H1 (cell line): ENCODE measurements at regions not wholly inside any gene's neighbourhood (a gene's known extent, or its start where the extent isn't known, plus 50 kb on each side); places are given as distances from the start of the nearest gene placed in this dataset.
A peak's percentile ranks its signal among the peaks of the same experiment; 100 is the strongest.

Experiments
- CTCF ChIA-PET: fragments of 300-600 bp; sonication (Branson Sonifier 250); formaldehyde crosslinking; loops from one replicate; lab custom pipeline; 2021; ENCODE audit not compliant: partially characterized antibody; lab: Charles Lee
- POLR2A ChIA-PET: fragments of 300-600 bp; sonication (Branson Sonifier 250); formaldehyde crosslinking; loops from one replicate; lab custom pipeline; 2021; ENCODE audit warnings: inconsistent platforms; ENCODE audit not compliant: partially characterized antibody; lab: Charles Lee
- DNase-seq, 2 experiments: peaks; one replicate each; pipeline versions ENCODE4 v3.0.0 to v3.0.0-alpha.2; 2010 to 2022; ENCODE audit warnings: low spot score in 2 of 2, low read depth in 1 of 2, mixed read lengths in 1 of 2
- FAIRE-seq: peaks from 2 replicates; lab custom pipeline; 2011; peaks lifted over from hg19 to GRCh38; lab: Jason Lieb, UNC
- H2AFZ ChIP-seq: 2 replicates; pipeline ENCODE4 v1.8.1; 2012; ENCODE audit warnings: low read length, inconsistent platforms
- H2AK5ac ChIP-seq: 2 replicates; pipeline ENCODE4 v1.6.1; 2013; ENCODE audit warnings: low read depth, low read length
- H2BK120ac ChIP-seq: replicated peaks from 2 replicates; pipeline ENCODE3; 2013; ENCODE audit warnings: low read depth, low read length, inconsistent platforms
- H2BK12ac ChIP-seq: 2 replicates; pipeline ENCODE4 v1.6.1; 2013; ENCODE audit warnings: low read depth, low read length
- H2BK15ac ChIP-seq: 2 replicates; pipeline ENCODE4 v1.6.1; 2013; ENCODE audit warnings: low read length
- H2BK20ac ChIP-seq: 2 replicates; pipeline ENCODE4 v1.6.1; 2013; ENCODE audit warnings: low read length
- H2BK5ac ChIP-seq: 2 replicates; pipeline ENCODE4 v1.6.1; 2013; ENCODE audit warnings: low read depth, low read length
- H3K14ac ChIP-seq: 2 replicates; pipeline ENCODE4 v1.6.1; 2013; ENCODE audit warnings: inconsistent platforms; ENCODE audit not compliant: insufficient read length
- H3K18ac ChIP-seq: 2 replicates; pipeline ENCODE4 v1.6.1; 2013; ENCODE audit warnings: low read length; ENCODE audit errors: extremely low read depth
- H3K23ac ChIP-seq: 2 replicates; pipeline ENCODE4 v1.6.1; 2013; ENCODE audit warnings: inconsistent platforms; ENCODE audit not compliant: insufficient read length
- H3K23me2 ChIP-seq: 2 replicates; pipeline ENCODE4 v1.6.1; 2013; ENCODE audit warnings: low read depth, low read length
- H3K27ac ChIP-seq: 2 replicates; pipeline ENCODE4 v1.6.1; 2011; ENCODE audit warnings: low read depth, low read length, inconsistent platforms
- H3K27me3 ChIP-seq, 4 experiments: replicated peaks in 1 of 4; 1 replicate in 1 of 4; 2 replicates in 3 of 4; pipeline versions ENCODE4 v1.6.1 to v1.8.1; 2011 to 2013; ENCODE audit warnings: low read length in 3 of 4, mild to moderate bottlenecking in 3 of 4, inconsistent platforms in 2 of 4, mixed read lengths in 2 of 4, moderate library complexity in 1 of 4; ENCODE audit not compliant: control insufficient read depth in 3 of 4, insufficient read depth in 3 of 4; ENCODE audit errors: extremely low read depth in 1 of 4
- H3K36me3 ChIP-seq, 4 experiments: 2 replicates each; pipeline versions ENCODE4 v1.6.1 to v1.8.1; 2011 to 2013; ENCODE audit warnings: mild to moderate bottlenecking in 4 of 4, low read length in 3 of 4, moderate library complexity in 2 of 4, control low read depth in 1 of 4, inconsistent platforms in 1 of 4; ENCODE audit not compliant: insufficient read depth in 4 of 4, control insufficient read depth in 2 of 4
- H3K4ac ChIP-seq: replicated peaks from 2 replicates; pipeline ENCODE3; 2013; ENCODE audit warnings: low read length, low read depth, mixed read lengths, inconsistent platforms; ENCODE audit not compliant: insufficient read length
- H3K4me1 ChIP-seq, 4 experiments: replicated peaks in 1 of 4; 1 replicate in 1 of 4; 2 replicates in 3 of 4; pipeline versions ENCODE4 v1.6.1 to v1.8.1; 2011 to 2013; ENCODE audit warnings: low read length in 3 of 4, inconsistent platforms in 2 of 4, mixed read lengths in 1 of 4; ENCODE audit not compliant: insufficient read depth in 4 of 4, control insufficient read depth in 3 of 4
- H3K4me2 ChIP-seq, 2 experiments: 2 replicates each; pipeline versions ENCODE4 v1.6.1 to v1.8.1; 2011 to 2013; ENCODE audit warnings: low read depth in 2 of 2, low read length in 2 of 2, control low read depth in 1 of 2, inconsistent platforms in 1 of 2, mild to moderate bottlenecking in 1 of 2; ENCODE audit not compliant: insufficient read depth in 1 of 2
- H3K4me3 ChIP-seq, 4 experiments: fragments of 200-600, 300-600 bp in 1 of 4; sonication (generic), shearing (Covaris generic), sonication (Bioruptor Twin) in 1 of 4; 2 replicates each; pipeline versions ENCODE4 v1.5.1 to v1.8.1; 2011 to 2016; ENCODE audit warnings: low read length in 4 of 4, low read depth in 3 of 4, control low read depth in 2 of 4, inconsistent platforms in 2 of 4, mild to moderate bottlenecking in 2 of 4, mixed read lengths in 1 of 4, moderate library complexity in 1 of 4; ENCODE audit not compliant: insufficient read depth in 2 of 4; ENCODE audit errors: extremely low read depth in 1 of 4
- H3K56ac ChIP-seq: replicated peaks from 2 replicates; pipeline ENCODE3; 2013; ENCODE audit warnings: low read depth, mild to moderate bottlenecking, mixed read lengths, low read length, inconsistent platforms; ENCODE audit not compliant: insufficient read length
- H3K79me1 ChIP-seq: 2 replicates; pipeline ENCODE4 v1.6.1; 2013; ENCODE audit warnings: low read depth, low read length, control low read depth
- H3K79me2 ChIP-seq, 2 experiments: 2 replicates each; pipeline versions ENCODE4 v1.6.1 to v1.8.1; 2012 to 2013; ENCODE audit warnings: low read length in 2 of 2, mild to moderate bottlenecking in 2 of 2, inconsistent platforms in 1 of 2; ENCODE audit not compliant: insufficient read depth in 2 of 2, control insufficient read depth in 1 of 2
- H3K9ac ChIP-seq, 4 experiments: replicated peaks in 1 of 4; 1 replicate in 1 of 4; 2 replicates in 3 of 4; pipeline versions ENCODE4 v1.6.1 to v1.8.1; 2011 to 2013; ENCODE audit warnings: low read depth in 3 of 4, low read length in 3 of 4, control low read depth in 2 of 4, mild to moderate bottlenecking in 2 of 4, moderate library complexity in 2 of 4, inconsistent platforms in 1 of 4; ENCODE audit errors: extremely low read depth in 1 of 4
- H3K9me3 ChIP-seq, 2 experiments: 2 replicates each; pipeline versions ENCODE4 v1.6.1 to v1.8.1; 2012 to 2013; ENCODE audit warnings: mild to moderate bottlenecking in 2 of 2, moderate library complexity in 2 of 2, control low read depth in 1 of 2, inconsistent platforms in 1 of 2, low read depth in 1 of 2, low read length in 1 of 2, mixed read lengths in 1 of 2; ENCODE audit not compliant: insufficient read depth in 2 of 2
- H4K20me1 ChIP-seq, 2 experiments: replicated peaks in 1 of 2; 2 replicates each; pipeline versions ENCODE3 to v1.8.1; 2011 to 2013; ENCODE audit warnings: inconsistent platforms in 2 of 2, low read length in 2 of 2, mild to moderate bottlenecking in 1 of 2; ENCODE audit not compliant: insufficient read depth in 2 of 2, control insufficient read depth in 1 of 2
- H4K5ac ChIP-seq: 2 replicates; pipeline ENCODE4 v1.6.1; 2013; ENCODE audit warnings: low read length, low read depth, mixed read lengths, inconsistent platforms; ENCODE audit not compliant: insufficient read length
- H4K8ac ChIP-seq: 2 replicates; pipeline ENCODE4 v1.8.0; 2013; ENCODE audit warnings: mild to moderate bottlenecking, moderate library complexity, low read length, inconsistent platforms; ENCODE audit not compliant: insufficient read depth; ENCODE audit errors: extremely low read depth
- H4K91ac ChIP-seq: replicated peaks from 2 replicates; pipeline ENCODE3; 2013; ENCODE audit warnings: low read length, mixed read lengths, inconsistent platforms; ENCODE audit not compliant: insufficient read length
- BCL11A ChIP-seq, 2 experiments: IDR thresholded peaks; one replicate each; pipeline ENCODE4 v1.6.1; 2011; ENCODE audit warnings: low read depth in 2 of 2, low read length in 2 of 2, mild to moderate bottlenecking in 2 of 2
- E2F6 ChIP-seq: IDR thresholded peaks from 2 replicates; pipeline ENCODE4 v1.6.1; 2012; ENCODE audit warnings: inconsistent platforms
- EP300 ChIP-seq, 2 experiments: IDR thresholded peaks; 1 replicate in 1 of 2; 2 replicates in 1 of 2; pipeline ENCODE4 v1.6.1; 2011 to 2012; ENCODE audit warnings: low read depth in 2 of 2, low read length in 2 of 2, mild to moderate bottlenecking in 2 of 2, borderline replicate concordance in 1 of 2, inconsistent platforms in 1 of 2, moderate library complexity in 1 of 2
- JUN ChIP-seq: IDR thresholded peaks from 2 replicates; pipeline ENCODE4 v1.6.1; 2011; ENCODE audit warnings: low read depth, mild to moderate bottlenecking, improper control_type of control experiment, low read length
- KDM5A ChIP-seq: fragments of 200-600 bp; IDR thresholded peaks from 2 replicates; pipeline ENCODE4 v1.7.1; 2012; ENCODE audit warnings: mild to moderate bottlenecking, low read length, inconsistent platforms, mixed read lengths
- MAFK ChIP-seq: IDR thresholded peaks from 2 replicates; pipeline ENCODE4 v1.6.1; 2012; ENCODE audit warnings: low read depth, mild to moderate bottlenecking, improper control_type of control experiment, low read length
- NRF1 ChIP-seq: IDR thresholded peaks from 2 replicates; pipeline ENCODE4 v1.6.1; 2011; ENCODE audit warnings: mild to moderate bottlenecking, low read depth, low read length, improper control_type of control experiment
- POLR2AphosphoS5 ChIP-seq: IDR thresholded peaks from 2 replicates; pipeline ENCODE4 v1.6.1; 2011; ENCODE audit warnings: low read depth, low read length
- RXRA ChIP-seq: IDR thresholded peaks from 2 replicates; pipeline ENCODE4 v1.6.1; 2011; ENCODE audit warnings: low read depth, mild to moderate bottlenecking, low read length, moderate library complexity; ENCODE audit not compliant: insufficient read depth
- SUZ12 ChIP-seq: fragments of 200-600 bp; sonication (generic); IDR thresholded peaks from 2 replicates; pipeline ENCODE4 v1.6.1; 2012; ENCODE audit warnings: mild to moderate bottlenecking, inconsistent platforms, low read length, moderate library complexity, mixed read lengths
- TAF7 ChIP-seq: optimal IDR thresholded peaks from 2 replicates; pipeline ENCODE3; 2011; ENCODE audit warnings: low read depth, mild to moderate bottlenecking, inconsistent platforms, low read length, moderate library complexity, borderline replicate concordance
- WGBS, 2 experiments: shearing (Covaris generic) in 1 of 2; methylation state at CpG; one replicate each; pipeline versions ENCODE4 v1.1.6 to v1.1.7; 2013 to 2015; ENCODE audit warnings: low lambda C conversion rate in 2 of 2, mixed read lengths in 2 of 2, inconsistent platforms in 1 of 2, low coverage in 1 of 2, missing lambda C conversion rate in 1 of 2; ENCODE audit not compliant: insufficient replicate concordance in 2 of 2, insufficient coverage in 1 of 2, insufficient read length in 1 of 2; ENCODE audit errors: extremely low coverage in 1 of 2, missing lambda C conversion rate in 1 of 2; 5-methylcytosine and 5-hydroxymethylcytosine counted together

GRCh38 chr9:82353631-82354278, 365.2 kb downstream of the SPATA31D1 start:
- 0 out of 2 replicates have a peak overlapping the region, but pooled peaks have one; percentile 18 for H2AFZ ChIP-seq
- CTCF ChIA-PET, result no interaction called here
- TF ChIP-seq E2F6 (no peak), JUN (no peak), SUZ12 (no peak), KDM5A (no peak), TAF7 (no peak), BCL11A (IDR thresholded peaks at IDR 0.05; ENCODE audit: low read depth in 2 of 2, low read length in 2 of 2) (no peak), POLR2AphosphoS5 (no peak), EP300 (IDR thresholded peaks at IDR 0.05; ENCODE audit: borderline replicate concordance in 1 of 2, low read depth in 2 of 2, low read length in 2 of 2) (no peak), NRF1 (no peak), RXRA (no peak), MAFK (no peak)

More at GRCh38 chr9:82353631-82354278, 365.2 kb downstream of the SPATA31D1 start:
- Histone ChIP-seq H3K4me2 (no peak overlapping the region), H3K23ac (no peak overlapping the region), H3K79me2 (no peaks in the 10 kb centered on the region), H3K27ac (no peak overlapping the region), H3K9ac (no peak overlapping the region), H2BK20ac (no peak overlapping the region), H4K8ac (no peak overlapping the region), H3K4me3 (no peak overlapping the region), H3K79me1 (no peaks in the 10 kb centered on the region), H3K56ac (no peak overlapping the region), H3K27me3 (no peaks in the 10 kb centered on the region), H3K9me3 (no peaks in the 10 kb centered on the region), H4K91ac (no peak overlapping the region), H4K20me1 (no peaks in the 10 kb centered on the region), H2BK120ac (no peak overlapping the region), H3K14ac (no peak overlapping the region), H3K23me2 (no peaks in the 10 kb centered on the region), H2AK5ac (no peak overlapping the region), H2BK12ac (no peak overlapping the region), H2BK5ac (no peak overlapping the region), H4K5ac (no peak overlapping the region), H3K18ac (no peak overlapping the region), H3K4ac (no peak overlapping the region), H3K4me1 (no peaks in the 10 kb centered on the region), H2BK15ac (no peak overlapping the region), H3K36me3 (no peaks in the 10 kb centered on the region)
- DNase-seq (no peak), FAIRE-seq (no peak)
- WGBS, 2 experiments, result 97% methylated on average over 7 of the region's 7 CpGs; no CpG with 5 or more reads in 1 of the 2 experiments
- POLR2A ChIA-PET, result no interaction called here
